ENCODE measurements at regions not wholly inside any gene's neighbourhood (a gene's known extent, or its start where the extent isn't known, plus 50 kb on each side); places are given as distances from the start of the nearest gene placed in this dataset.

DNA sequence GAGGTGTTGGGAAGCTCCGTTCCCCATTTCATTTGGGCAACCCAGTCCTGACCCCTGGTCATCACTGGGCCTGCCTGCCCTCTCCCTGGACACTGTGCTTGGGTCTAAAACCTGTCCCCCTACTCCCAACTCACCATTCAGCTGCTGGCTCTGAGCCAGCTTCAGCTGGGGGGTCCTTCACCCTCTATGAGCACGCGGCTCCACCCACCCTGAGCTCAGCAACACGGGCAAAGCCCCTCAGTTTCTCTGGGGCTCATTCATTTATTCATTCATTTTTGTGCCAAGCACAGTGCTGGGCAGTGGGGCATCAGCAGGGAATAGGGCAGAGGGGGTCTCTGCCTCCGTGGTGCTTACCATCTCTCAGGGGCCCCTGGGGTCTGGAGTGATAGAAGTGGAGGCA, 199.8 kb upstream of the MVB12B start:
- Histone ChIP-seq H3K4me3 (ENCODE audit: low read depth, low read length) (no peak overlapping the region), H3K9me3 (ENCODE audit: control insufficient read depth, low read length) (no peaks in the 10 kb centered on the region), H3K79me2 (no peaks in the 10 kb centered on the region), H3K4me2 (ENCODE audit: low read length) (no peak overlapping the region), H2AFZ (no peak overlapping the region), H3K27me3 (ENCODE audit: control insufficient read depth, insufficient read depth, low read length) (no peaks in the 10 kb centered on the region), H3K9ac (no peak overlapping the region), H3K27ac (no peak overlapping the region), H3K4me1 (no peaks in the 10 kb centered on the region), H3K36me3 (ENCODE audit: control insufficient read depth, insufficient read depth, low read length) (no peaks in the 10 kb centered on the region)
- TF ChIP-seq, protein P1, sequence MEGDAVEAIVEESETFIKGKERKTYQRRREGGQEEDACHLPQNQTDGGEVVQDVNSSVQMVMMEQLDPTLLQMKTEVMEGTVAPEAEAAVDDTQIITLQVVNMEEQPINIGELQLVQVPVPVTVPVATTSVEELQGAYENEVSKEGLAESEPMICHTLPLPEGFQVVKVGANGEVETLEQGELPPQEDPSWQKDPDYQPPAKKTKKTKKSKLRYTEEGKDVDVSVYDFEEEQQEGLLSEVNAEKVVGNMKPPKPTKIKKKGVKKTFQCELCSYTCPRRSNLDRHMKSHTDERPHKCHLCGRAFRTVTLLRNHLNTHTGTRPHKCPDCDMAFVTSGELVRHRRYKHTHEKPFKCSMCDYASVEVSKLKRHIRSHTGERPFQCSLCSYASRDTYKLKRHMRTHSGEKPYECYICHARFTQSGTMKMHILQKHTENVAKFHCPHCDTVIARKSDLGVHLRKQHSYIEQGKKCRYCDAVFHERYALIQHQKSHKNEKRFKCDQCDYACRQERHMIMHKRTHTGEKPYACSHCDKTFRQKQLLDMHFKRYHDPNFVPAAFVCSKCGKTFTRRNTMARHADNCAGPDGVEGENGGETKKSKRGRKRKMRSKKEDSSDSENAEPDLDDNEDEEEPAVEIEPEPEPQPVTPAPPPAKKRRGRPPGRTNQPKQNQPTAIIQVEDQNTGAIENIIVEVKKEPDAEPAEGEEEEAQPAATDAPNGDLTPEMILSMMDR (IDR thresholded peaks at IDR 0.05) = no peak

DNA sequence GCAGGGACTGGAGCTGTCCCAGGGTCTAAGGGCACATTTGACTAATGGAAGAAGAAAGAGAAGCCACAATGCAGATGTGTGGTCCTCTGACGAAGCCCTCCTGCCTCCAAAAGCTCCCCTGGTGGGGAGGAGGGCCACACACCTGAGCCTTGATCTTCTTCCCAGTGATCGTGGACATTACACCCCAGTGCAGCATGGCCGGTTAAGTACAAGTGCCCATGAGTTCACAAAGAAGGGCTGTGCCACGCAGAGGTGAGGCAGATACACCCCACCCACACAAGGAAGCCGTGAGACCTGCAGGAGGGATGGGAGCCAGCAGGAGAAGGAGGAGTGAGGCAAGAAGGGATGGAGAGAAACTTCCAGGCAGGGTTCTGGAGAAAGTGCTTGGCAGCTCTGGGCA, 199.0 kb upstream of the MVB12B start:
- no peak overlapping the region for H3K4me3 ChIP-seq (ENCODE audit: low read depth, low read length)
- H2AFZ ChIP-seq = no peak overlapping the region
- H3K27me3 ChIP-seq (ENCODE audit: control insufficient read depth, insufficient read depth, low read length) = no peaks in the 10 kb centered on the region
- H3K27ac ChIP-seq = no peak overlapping the region
- H3K36me3 ChIP-seq (ENCODE audit: control insufficient read depth, insufficient read depth, low read length) = no peaks in the 10 kb centered on the region
- H3K9me3 ChIP-seq (ENCODE audit: control insufficient read depth, low read length) = no peaks in the 10 kb centered on the region
- H3K4me2 ChIP-seq (ENCODE audit: low read length) = no peak overlapping the region
- TF ChIP-seq, protein P1 (IDR thresholded peaks at IDR 0.05) = no peak
- no peaks in the 10 kb centered on the region for H3K4me1 ChIP-seq
- H3K9ac ChIP-seq = no peak overlapping the region
- no peaks in the 10 kb centered on the region for H3K79me2 ChIP-seq

DNA sequence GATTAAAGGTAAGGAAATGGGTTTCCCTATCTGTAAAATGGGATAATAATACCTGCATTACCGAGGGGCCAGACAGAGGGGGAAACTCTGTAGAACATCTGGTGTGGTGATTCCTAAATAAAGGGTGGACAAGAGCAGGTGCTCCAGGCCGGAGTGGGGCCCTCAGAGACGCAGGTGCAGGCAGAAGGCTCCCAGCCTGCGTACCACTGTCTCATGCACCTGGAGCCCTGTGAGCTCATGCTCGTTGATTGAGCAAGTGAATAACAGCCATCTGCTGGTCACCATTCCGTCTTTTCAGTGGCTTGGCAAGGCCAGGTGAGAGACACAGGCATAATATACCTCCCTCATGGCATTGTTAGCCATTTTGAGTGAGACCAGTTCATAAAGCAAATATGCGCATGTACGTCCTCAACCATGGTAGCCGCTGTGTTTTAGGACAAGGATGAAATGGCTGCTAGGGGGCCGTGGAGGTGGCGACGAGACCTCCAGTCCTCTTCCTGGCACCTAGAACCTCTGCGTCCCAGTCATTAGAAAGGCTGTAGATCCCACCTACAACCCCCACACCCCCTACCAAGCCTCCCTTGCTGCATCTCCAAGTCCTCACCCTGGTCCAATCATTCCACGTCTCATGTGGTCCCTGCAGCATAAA, 198.0 kb upstream of the MVB12B start:
- Histone ChIP-seq H3K4me3 (ENCODE audit: low read depth, low read length) (no peak overlapping the region), H3K9me3 (ENCODE audit: control insufficient read depth, low read length) (no peaks in the 10 kb centered on the region), H3K4me1 (no peaks in the 10 kb centered on the region), H3K27ac (no peak overlapping the region), H3K4me2 (ENCODE audit: low read length) (no peak overlapping the region), H3K27me3 (ENCODE audit: control insufficient read depth, insufficient read depth, low read length) (no peaks in the 10 kb centered on the region), H3K79me2 (no peaks in the 10 kb centered on the region), H3K36me3 (ENCODE audit: control insufficient read depth, insufficient read depth, low read length) (no peaks in the 10 kb centered on the region), H3K9ac (no peak overlapping the region), H2AFZ (no peak overlapping the region)
- TF ChIP-seq, protein P1 (IDR thresholded peaks at IDR 0.05) = no peak

DNA sequence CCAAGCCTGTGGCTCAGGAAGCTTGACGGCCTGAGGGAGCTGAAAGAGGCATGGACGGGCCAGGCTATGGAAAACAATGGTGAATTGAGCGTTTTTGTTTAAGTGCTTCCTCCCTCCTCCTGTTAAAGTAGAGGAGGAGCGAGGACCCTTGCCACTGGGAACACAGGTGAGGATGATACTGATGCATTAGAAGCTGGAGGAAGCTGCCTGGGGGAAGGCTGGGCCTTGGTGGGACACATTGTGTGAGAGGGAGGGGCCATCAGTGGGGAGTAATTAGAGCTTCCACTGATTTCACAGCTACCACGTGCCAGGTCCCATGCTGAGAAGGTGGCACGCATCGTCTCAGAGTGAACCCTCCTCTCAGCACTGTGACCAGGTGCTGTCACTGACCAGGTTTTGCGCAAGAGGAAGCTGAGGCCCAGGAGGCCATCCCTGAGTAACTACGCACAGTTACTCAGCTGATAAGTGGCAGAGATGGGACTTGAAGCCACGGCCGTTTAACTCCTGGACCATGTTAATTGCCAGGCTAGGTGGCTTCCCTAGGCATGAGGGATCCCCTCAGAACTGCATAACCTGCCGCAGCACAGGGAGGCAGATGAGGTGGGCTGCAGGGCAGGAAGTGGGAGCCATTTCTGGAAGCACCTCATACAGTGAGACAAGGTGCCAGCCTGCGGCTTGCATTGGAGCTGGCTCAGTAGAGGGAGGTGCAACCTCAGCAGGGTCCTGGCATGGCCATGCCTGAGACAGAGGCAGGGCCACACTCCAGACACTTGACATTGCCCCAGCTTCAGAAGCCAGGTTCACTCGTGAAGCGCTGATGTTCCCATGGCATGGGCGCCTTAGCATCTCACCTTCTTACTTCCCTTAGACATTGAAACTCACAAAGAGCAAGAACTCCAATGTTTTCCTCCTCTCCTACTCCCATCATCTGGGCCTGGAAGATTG, 195.3 kb upstream of the MVB12B start:
- TF ChIP-seq, protein P1 (IDR thresholded peaks at IDR 0.05) = no peak
- Histone ChIP-seq H3K79me2 (no peaks in the 10 kb centered on the region), H3K9ac (no peak overlapping the region), H3K9me3 (ENCODE audit: control insufficient read depth, low read length) (no peaks in the 10 kb centered on the region), H3K36me3 (ENCODE audit: control insufficient read depth, insufficient read depth, low read length) (no peaks in the 10 kb centered on the region), H3K4me2 (ENCODE audit: low read length) (no peak overlapping the region), H3K27ac (no peak overlapping the region), H2AFZ (no peak overlapping the region), H3K4me3 (ENCODE audit: low read depth, low read length) (no peak overlapping the region), H3K27me3 (ENCODE audit: control insufficient read depth, insufficient read depth, low read length) (no peaks in the 10 kb centered on the region), H3K4me1 (no peaks in the 10 kb centered on the region)
